DND-41 (cell line): ENCODE measurements at regions not wholly inside any gene's neighbourhood (a gene's known extent, or its start where the extent isn't known, plus 50 kb on each side); places are given as distances from the start of the nearest gene placed in this dataset.

Experiments used
- ATAC-seq: fragments of 200-7000 bp; cut with Tn5 transposase; 3 replicates; pipeline ENCODE4 v1.9.1; 2021; ENCODE audit warnings: low read depth; ENCODE audit not compliant: insufficient read depth
- DNase-seq: peaks from one replicate; pipeline ENCODE4 v3.0.0-alpha.2; 2020
- H2AFZ ChIP-seq: 2 replicates; pipeline ENCODE4 v1.6.0; 2012; ENCODE audit warnings: low read depth, low read length
- H3K27ac ChIP-seq: 2 replicates; pipeline ENCODE4 v1.5.1; 2012; ENCODE audit warnings: low read length, inconsistent platforms
- H3K27me3 ChIP-seq: fragments of 200-600 bp; sonication (generic); 2 replicates; pipeline ENCODE4 v1.6.0; 2012; ENCODE audit warnings: low read length, mild to moderate bottlenecking, inconsistent platforms; ENCODE audit not compliant: insufficient read depth, poor library complexity
- H3K36me3 ChIP-seq: 2 replicates; pipeline ENCODE4 v1.5.1; 2012; ENCODE audit warnings: low read length, inconsistent platforms; ENCODE audit not compliant: insufficient read depth
- H3K4me1 ChIP-seq: 2 replicates; pipeline ENCODE4 v1.5.1; 2012; ENCODE audit warnings: mild to moderate bottlenecking, low read length; ENCODE audit not compliant: insufficient read depth
- H3K4me2 ChIP-seq: 2 replicates; pipeline ENCODE4 v1.6.0; 2012; ENCODE audit warnings: mild to moderate bottlenecking, moderate library complexity, low read length, inconsistent platforms; ENCODE audit not compliant: insufficient read depth
- H3K4me3 ChIP-seq, 2 experiments: fragments of 200-600 bp in 1 of 2; shearing (Covaris generic) in 1 of 2; 2 replicates each; pipeline ENCODE4 v1.5.1; 2012 to 2016; ENCODE audit warnings: inconsistent platforms in 2 of 2, low read length in 2 of 2, mild to moderate bottlenecking in 2 of 2, low read depth in 1 of 2, moderate library complexity in 1 of 2
- H3K79me2 ChIP-seq: 2 replicates; pipeline ENCODE4 v1.6.0; 2012; ENCODE audit warnings: low read length, inconsistent platforms; ENCODE audit not compliant: insufficient read depth
- H3K9ac ChIP-seq: 2 replicates; pipeline ENCODE4 v1.6.0; 2012; ENCODE audit warnings: low read depth, mild to moderate bottlenecking, inconsistent platforms, low read length, moderate library complexity
- H3K9me3 ChIP-seq: 2 replicates; pipeline ENCODE4 v1.5.1; 2012; ENCODE audit warnings: low read length, moderate library complexity, mild to moderate bottlenecking, inconsistent platforms; ENCODE audit not compliant: insufficient read depth, severe bottlenecking
- H4K20me1 ChIP-seq: 2 replicates; pipeline ENCODE4 v1.6.0; 2012; ENCODE audit warnings: low read length; ENCODE audit not compliant: insufficient read depth
- CTCF ChIP-seq: IDR thresholded peaks from 2 replicates; pipeline ENCODE4 v1.5.1; 2012; ENCODE audit warnings: borderline replicate concordance, low read length, moderate library complexity, mild to moderate bottlenecking; ENCODE audit not compliant: poor library complexity, severe bottlenecking; ENCODE audit errors: extremely low read depth
- EZH2 ChIP-seq: IDR thresholded peaks from 3 replicates; pipeline ENCODE4 v1.6.1; 2012; ENCODE audit warnings: borderline replicate concordance, low read depth, mild to moderate bottlenecking, moderate library complexity, low read length, inconsistent platforms; ENCODE audit not compliant: severe bottlenecking

- Histone ChIP-seq H3K36me3 (no peaks in the 10 kb centered on the region), H3K27me3 (no peaks in the 10 kb centered on the region), H3K79me2 (no peaks in the 10 kb centered on the region), H3K9ac (no peak overlapping the region), H2AFZ (no peak overlapping the region), H3K9me3 (no peaks in the 10 kb centered on the region), H3K4me1 (peaks cover 24% of the 10 kb centered on the region), H3K4me2 (no peak overlapping the region), H3K4me3 (no peak overlapping the region), H3K27ac (no peak overlapping the region), H4K20me1 (peaks cover 4% of the 10 kb centered on the region; the same call in 1 of the 2 replicates)
- TF ChIP-seq CTCF (no peak), EZH2 (no peak)
- ATAC-seq (no peak), DNase-seq (no peak)
These were observed 77.9 kb upstream of the FZD10 start for GRCh38 chr12:130084359-130084758.

GRCh38 chr12:130086248-130086647, 76.0 kb upstream of the FZD10 start:
- Histone ChIP-seq H2AFZ (no peak overlapping the region), H3K9ac (no peak overlapping the region), H3K27ac (no peak overlapping the region), H3K4me1 (peaks cover 24% of the 10 kb centered on the region), H3K27me3 (no peaks in the 10 kb centered on the region), H3K9me3 (peaks cover 6% of the 10 kb centered on the region), H3K79me2 (no peaks in the 10 kb centered on the region), H3K4me3 (no peak overlapping the region), H3K4me2 (peak overlapping the region; percentile 34), H4K20me1 (peaks cover 4% of the 10 kb centered on the region; the same call in 1 of the 2 replicates), H3K36me3 (no peaks in the 10 kb centered on the region)
- TF ChIP-seq EZH2 = no peak
- no peak for TF ChIP-seq CTCF
- DNase-seq (peak; percentile 70), ATAC-seq (peak; percentile 92)

GRCh38 chr12:130086797-130087196, 75.5 kb upstream of the FZD10 start:
- Histone ChIP-seq H3K27me3 (no peaks in the 10 kb centered on the region), H3K36me3 (no peaks in the 10 kb centered on the region), H2AFZ (no peak overlapping the region), H3K9ac (no peak overlapping the region), H3K4me3 (no peak overlapping the region), H3K79me2 (no peaks in the 10 kb centered on the region), H3K4me2 (no peak overlapping the region), H4K20me1 (peaks cover 4% of the 10 kb centered on the region; the same call in 1 of the 2 replicates), H3K9me3 (peaks cover 6% of the 10 kb centered on the region), H3K4me1 (peaks cover 24% of the 10 kb centered on the region), H3K27ac (no peak overlapping the region)
- ATAC-seq = no peak
- TF ChIP-seq CTCF (no peak), EZH2 (no peak)
- no peak for DNase-seq

- peaks cover 6% of the 10 kb centered on the region for H3K9me3 ChIP-seq
- H3K4me3 ChIP-seq = no peak overlapping the region
- H3K79me2 ChIP-seq = no peaks in the 10 kb centered on the region
- H2AFZ ChIP-seq = no peak overlapping the region
- peaks cover 24% of the 10 kb centered on the region for H3K4me1 ChIP-seq
- ATAC-seq (peak; percentile 69), DNase-seq (peak; percentile 47)
- H4K20me1 ChIP-seq = peaks cover 6% of the 10 kb centered on the region; the same call in 1 of the 2 replicates
- H3K4me2 ChIP-seq = no peak overlapping the region
- no peaks in the 10 kb centered on the region for H3K36me3 ChIP-seq
- no peak overlapping the region for H3K27ac ChIP-seq
- H3K27me3 ChIP-seq = no peaks in the 10 kb centered on the region
- TF ChIP-seq EZH2 (no peak), CTCF (no peak)
- H3K9ac ChIP-seq = no peak overlapping the region
These were observed 75.0 kb upstream of the FZD10 start for GRCh38 chr12:130087222-130087621.
